SU-DHL-6 (cell line): ENCODE measurements at regions not wholly inside any gene's neighbourhood (a gene's known extent, or its start where the extent isn't known, plus 50 kb on each side); places are given as distances from the start of the nearest gene placed in this dataset.

Experiments
- H2AFZ ChIP-seq: fragments of 200-600 bp; sonication (generic); 2 replicates; pipeline ENCODE4 v1.6.1; 2014; ENCODE audit warnings: low read depth, mild to moderate bottlenecking, moderate library complexity, mixed read lengths, antibody characterized with exemption, low read length; ENCODE audit not compliant: severe bottlenecking
- H3F3A ChIP-seq: fragments of 200-600 bp; shearing (Covaris generic); 2 replicates; pipeline ENCODE4 v1.6.0; 2016; ENCODE audit warnings: antibody characterized with exemption, mild to moderate bottlenecking; ENCODE audit not compliant: insufficient read depth
- H3K27ac ChIP-seq: fragments of 200-600 bp; sonication (generic); 2 replicates; pipeline ENCODE4 v1.5.1; 2016; ENCODE audit warnings: low read depth, mild to moderate bottlenecking, low read length, moderate library complexity, mixed read lengths
- H3K27me3 ChIP-seq: fragments of 200-600 bp; sonication (generic), shearing (Covaris generic); 2 replicates; pipeline ENCODE4 v1.6.0; 2014; ENCODE audit warnings: mild to moderate bottlenecking, low read length
- H3K36me3 ChIP-seq: fragments of 200-600 bp; sonication (generic); 2 replicates; pipeline ENCODE4 v1.6.1; 2014; ENCODE audit warnings: mild to moderate bottlenecking, low read length, mixed read lengths
- H3K4me2 ChIP-seq: fragments of 300-600, 200-600 bp; shearing (Covaris generic), sonication (generic); 2 replicates; pipeline ENCODE4 v1.6.0; 2014; ENCODE audit warnings: low read length, low read depth, mild to moderate bottlenecking; ENCODE audit not compliant: poor library complexity, severe bottlenecking
- H3K4me3 ChIP-seq: fragments of 200-600 bp; sonication (generic); 2 replicates; pipeline ENCODE4 v1.5.1; 2014; ENCODE audit warnings: antibody characterized with exemption, low read length, mild to moderate bottlenecking, mixed read lengths; ENCODE audit not compliant: insufficient read depth, poor library complexity, severe bottlenecking
- H3K79me2 ChIP-seq: fragments of 200-600 bp; sonication (generic); 2 replicates; pipeline ENCODE4 v1.6.1; 2014; ENCODE audit warnings: mild to moderate bottlenecking, low read length, moderate library complexity; ENCODE audit not compliant: insufficient read depth
- H3K9ac ChIP-seq: fragments of 200-600 bp; sonication (generic); 2 replicates; pipeline ENCODE4 v1.7.0; 2014; ENCODE audit warnings: mild to moderate bottlenecking, low read length
- H3K9me2 ChIP-seq: fragments of 200-600 bp; sonication (generic); replicated peaks from 2 replicates; pipeline ENCODE4 v1.6.1; 2014; ENCODE audit warnings: low read length; ENCODE audit not compliant: insufficient read depth
- H3K9me3 ChIP-seq: fragments of 200-600 bp; sonication (generic); 2 replicates; pipeline ENCODE4 v1.6.1; 2014; ENCODE audit warnings: low read length, mixed read lengths; ENCODE audit not compliant: insufficient read depth
- H4K20me1 ChIP-seq: fragments of 200-600 bp; sonication (generic); 2 replicates; pipeline ENCODE4 v1.6.1; 2014; ENCODE audit warnings: low read depth, mild to moderate bottlenecking, antibody characterized with exemption, low read length, moderate library complexity, mixed read lengths
- CTCF ChIP-seq: fragments of 200-600 bp; sonication (generic); IDR thresholded peaks from one replicate; pipeline ENCODE4 v1.5.1; 2017; ENCODE audit warnings: antibody characterized with exemption, mild to moderate bottlenecking, low read length, moderate library complexity; ENCODE audit not compliant: insufficient read depth, poor library complexity, severe bottlenecking
- EZH2phosphoT487 ChIP-seq: fragments of 200-600 bp; sonication (generic), shearing (Covaris generic); conservative IDR thresholded peaks from 2 replicates; pipeline ENCODE4 v1.6.1; 2018; ENCODE audit warnings: mild to moderate bottlenecking, antibody characterized with exemption, low read length, moderate library complexity, mixed read lengths

- H3K27me3 ChIP-seq: no peaks in the 10 kb centered on the region
- H3K4me3 ChIP-seq: no peak overlapping the region
- H4K20me1 ChIP-seq: no peaks in the 10 kb centered on the region
- no peak overlapping the region for H3K4me2 ChIP-seq
- H3K9me2 ChIP-seq: no peaks in the 10 kb centered on the region
- H3K9me3 ChIP-seq: no peaks in the 10 kb centered on the region
- H3F3A ChIP-seq: no peaks in the 10 kb centered on the region
- H2AFZ ChIP-seq: no peak overlapping the region
- no peak overlapping the region for H3K27ac ChIP-seq
- H3K36me3 ChIP-seq: no peaks in the 10 kb centered on the region
- H3K79me2 ChIP-seq: no peaks in the 10 kb centered on the region
- TF ChIP-seq EZH2phosphoT487 (no peak), CTCF (no peak)
- H3K9ac ChIP-seq: no peak overlapping the region
These were observed 578.8 kb downstream of the CDH11 start for GRCh38 chr16:64543031-64543430.

GRCh38 chr16:64542152-64542551 is 579.7 kb downstream of the CDH11 start:
- no peaks in the 10 kb centered on the region for H3K9me3 ChIP-seq
- H4K20me1 ChIP-seq: no peaks in the 10 kb centered on the region
- TF ChIP-seq CTCF (no peak), EZH2phosphoT487 (no peak)
- no peaks in the 10 kb centered on the region for H3K27me3 ChIP-seq
- no peak overlapping the region for H3K9ac ChIP-seq
- H3K4me3 ChIP-seq: no peak overlapping the region
- H3K79me2 ChIP-seq: no peaks in the 10 kb centered on the region
- H3K36me3 ChIP-seq: no peaks in the 10 kb centered on the region
- no peak overlapping the region for H3K27ac ChIP-seq
- H3F3A ChIP-seq: no peaks in the 10 kb centered on the region
- H2AFZ ChIP-seq: no peak overlapping the region
- H3K4me2 ChIP-seq: no peak overlapping the region
- no peaks in the 10 kb centered on the region for H3K9me2 ChIP-seq

GRCh38 chr16:64541621-64542020 is 580.2 kb downstream of the CDH11 start:
- TF ChIP-seq EZH2phosphoT487 (no peak), CTCF (no peak)
- Histone ChIP-seq H3K9ac (no peak overlapping the region), H3K79me2 (no peaks in the 10 kb centered on the region), H3K27ac (no peak overlapping the region), H3K36me3 (no peaks in the 10 kb centered on the region), H3K4me2 (no peak overlapping the region), H3K4me3 (no peak overlapping the region), H4K20me1 (no peaks in the 10 kb centered on the region), H2AFZ (no peak overlapping the region), H3K9me3 (no peaks in the 10 kb centered on the region), H3K9me2 (no peaks in the 10 kb centered on the region), H3K27me3 (no peaks in the 10 kb centered on the region), H3F3A (no peaks in the 10 kb centered on the region)

- no peaks in the 10 kb centered on the region for H3K9me2 ChIP-seq
- no peak overlapping the region for H3K4me3 ChIP-seq
- no peaks in the 10 kb centered on the region for H3K9me3 ChIP-seq
- no peak for TF ChIP-seq CTCF
- no peak for TF ChIP-seq EZH2phosphoT487
- no peak overlapping the region for H3K9ac ChIP-seq
- no peaks in the 10 kb centered on the region for H3K79me2 ChIP-seq
- H4K20me1 ChIP-seq: no peaks in the 10 kb centered on the region
- no peaks in the 10 kb centered on the region for H3K36me3 ChIP-seq
- no peak overlapping the region for H3K4me2 ChIP-seq
- no peaks in the 10 kb centered on the region for H3F3A ChIP-seq
- no peaks in the 10 kb centered on the region for H3K27me3 ChIP-seq
- H2AFZ ChIP-seq: no peak overlapping the region
- H3K27ac ChIP-seq: no peak overlapping the region
These were observed 581.4 kb downstream of the CDH11 start for GRCh38 chr16:64540434-64540833.
